ENCODE measurements at regions not wholly inside any gene's neighbourhood (a gene's known extent, or its start where the extent isn't known, plus 50 kb on each side); places are given as distances from the start of the nearest gene placed in this dataset.

- intact Hi-C loops (cut with DNase I; ENCODE audit: low total_unique reads) = no loop called here
- TF ChIP-seq CTCF (IDR thresholded peaks at IDR 0.05 in 4 of 5, conservative IDR thresholded peaks at IDR 0.05 in 1 of 5) = no peak
- no peak for TF ChIP-seq POLR2A (IDR thresholded peaks at IDR 0.05)
- ATAC-seq = no peak
- Histone ChIP-seq H3K36me3 (no peaks in the 10 kb centered on the region), H3K4me3 (no peak overlapping the region), H3K9me3 (peaks cover 0 to 18% (median 4%) of the 10 kb centered on the region in 3 donors), H3K27me3 (peaks cover 12 to 18% (median 16%) of the 10 kb centered on the region in 3 donors), H3K27ac (no peak overlapping the region), H3K4me1 (no peaks in the 10 kb centered on the region)
- no peak for DNase-seq
- in situ Hi-C loops (cut with MboI; ENCODE audit: low sequenced_read_pairs in 4 of 4) = no loop called here
These were observed 66.4 kb upstream of the TTC34 start for GRCh38 chr1:2867861-2868260.

GRCh38 chr1:2868571-2869195, 67.2 kb upstream of the TTC34 start:
- Histone ChIP-seq H3K27me3 (peaks cover 11 to 17% (median 14%) of the 10 kb centered on the region in 3 donors), H3K9me3 (peaks cover 0 to 18% (median 4%) of the 10 kb centered on the region in 3 donors), H3K4me1 (no peaks in the 10 kb centered on the region), H3K27ac (no peak overlapping the region), H3K36me3 (no peaks in the 10 kb centered on the region), H3K4me3 (no peak overlapping the region)
- ATAC-seq (no peak), DNase-seq (no peak)
- in situ Hi-C loops (cut with MboI; ENCODE audit: low sequenced_read_pairs in 4 of 4) (no loop called here), intact Hi-C loops (cut with DNase I; ENCODE audit: low total_unique reads) (no loop called here)
- no peak for TF ChIP-seq POLR2A (IDR thresholded peaks at IDR 0.05)
- TF ChIP-seq CTCF (IDR thresholded peaks at IDR 0.05 in 4 of 5, conservative IDR thresholded peaks at IDR 0.05 in 1 of 5) = no peak

- Histone ChIP-seq H3K9me3 (peaks cover 0 to 18% (median 4%) of the 10 kb centered on the region in 3 donors), H3K36me3 (no peaks in the 10 kb centered on the region), H3K27me3 (peaks cover 31 to 40% (median 32%) of the 10 kb centered on the region in 3 donors), H3K4me1 (no peaks in the 10 kb centered on the region), H3K4me3 (no peak overlapping the region), H3K27ac (no peak overlapping the region)
- intact Hi-C loops (cut with DNase I; ENCODE audit: low total_unique reads) = no loop called here
- no peak for DNase-seq
- in situ Hi-C loops (cut with MboI; ENCODE audit: low sequenced_read_pairs in 4 of 4) = no loop called here
- ATAC-seq = no peak
- TF ChIP-seq POLR2A (IDR thresholded peaks at IDR 0.05) = no peak
These were observed 69.8 kb upstream of the TTC34 start for GRCh38 chr1:2871246-2871815.

GRCh38 chr1:2874207-2874606, 72.7 kb upstream of the TTC34 start:
- in situ Hi-C loops (cut with MboI; ENCODE audit: low sequenced_read_pairs in 4 of 4) = no loop called here
- intact Hi-C loops (cut with DNase I; ENCODE audit: low total_unique reads) = no loop called here
- no peak overlapping the region for H3K27ac ChIP-seq
- no peak for TF ChIP-seq CTCF (IDR thresholded peaks at IDR 0.05 in 4 of 5, conservative IDR thresholded peaks at IDR 0.05 in 1 of 5)
- no peak for TF ChIP-seq POLR2A (IDR thresholded peaks at IDR 0.05)
- no peaks in the 10 kb centered on the region for H3K36me3 ChIP-seq
- no peak overlapping the region for H3K4me3 ChIP-seq
- no peak for DNase-seq
- no peaks in the 10 kb centered on the region for H3K4me1 ChIP-seq
- H3K27me3 ChIP-seq = peaks cover 33 to 43% (median 34%) of the 10 kb centered on the region in 3 donors
- no peak for ATAC-seq
- peaks cover 0 to 18% (median 4%) of the 10 kb centered on the region in 3 donors for H3K9me3 ChIP-seq

- no peak for TF ChIP-seq POLR2A (IDR thresholded peaks at IDR 0.05)
- TF ChIP-seq CTCF (IDR thresholded peaks at IDR 0.05 in 4 of 5, conservative IDR thresholded peaks at IDR 0.05 in 1 of 5) = no peak
- H3K9me3 ChIP-seq = peaks cover 0 to 18% (median 4%) of the 10 kb centered on the region in 3 donors
- DNase-seq = no peak
- H3K27ac ChIP-seq = no peak overlapping the region
- intact Hi-C loops (cut with DNase I; ENCODE audit: low total_unique reads) (no loop called here), in situ Hi-C loops (cut with MboI; ENCODE audit: low sequenced_read_pairs in 4 of 4) (no loop called here)
- H3K4me3 ChIP-seq = no peak overlapping the region
- ATAC-seq = no peak
- no peaks in the 10 kb centered on the region for H3K36me3 ChIP-seq
- H3K4me1 ChIP-seq = no peaks in the 10 kb centered on the region
- peaks cover 33 to 41% (median 34%) of the 10 kb centered on the region in 3 donors for H3K27me3 ChIP-seq
These were observed 73.4 kb upstream of the TTC34 start for GRCh38 chr1:2874607-2875480.

Data from gastrocnemius medialis (tissue), 4 donors.